Trophoblast cell (in vitro differentiated cells and primary cell): ENCODE measurements at regions not wholly inside any gene's neighbourhood (a gene's known extent, or its start where the extent isn't known, plus 50 kb on each side); places are given as distances from the start of the nearest gene placed in this dataset.

Source experiments
- DNase-seq, 2 donors: peaks; one replicate each; pipeline ENCODE4 v3.0.0-alpha.2; 2016
- H2AFZ ChIP-seq: 2 replicates; pipeline ENCODE4 v1.6.1; 2013; ENCODE audit warnings: low read length, moderate library complexity, mild to moderate bottlenecking; ENCODE audit not compliant: insufficient read depth, poor library complexity
- H2AK5ac ChIP-seq: 2 replicates; pipeline ENCODE4 v1.6.1; 2013; ENCODE audit warnings: mild to moderate bottlenecking, low read length
- H2BK120ac ChIP-seq: 2 replicates; pipeline ENCODE4 v1.6.1; 2013; ENCODE audit warnings: low read length, mild to moderate bottlenecking, moderate library complexity; ENCODE audit not compliant: insufficient read depth, poor library complexity
- H2BK12ac ChIP-seq: 2 replicates; pipeline ENCODE4 v1.6.1; 2013; ENCODE audit warnings: mild to moderate bottlenecking, low read length, moderate library complexity
- H2BK5ac ChIP-seq: 2 replicates; pipeline ENCODE4 v1.6.1; 2013; ENCODE audit warnings: low read length, low read depth, moderate library complexity, mild to moderate bottlenecking; ENCODE audit not compliant: poor library complexity
- H3K14ac ChIP-seq: 2 replicates; pipeline ENCODE4 v1.6.1; 2013; ENCODE audit warnings: mild to moderate bottlenecking, low read length
- H3K18ac ChIP-seq: 2 replicates; pipeline ENCODE4 v1.6.1; 2013; ENCODE audit warnings: mild to moderate bottlenecking, low read length
- H3K23ac ChIP-seq: 2 replicates; pipeline ENCODE4 v1.6.1; 2013; ENCODE audit warnings: low read length
- H3K27ac ChIP-seq: 2 replicates; pipeline ENCODE4 v1.5.1; 2013; ENCODE audit warnings: low read depth, mild to moderate bottlenecking, inconsistent platforms, low read length, moderate library complexity
- H3K27me3 ChIP-seq: 2 replicates; pipeline ENCODE4 v1.6.1; 2013; ENCODE audit warnings: inconsistent platforms, mild to moderate bottlenecking, low read length, moderate library complexity; ENCODE audit not compliant: insufficient read depth
- H3K36me3 ChIP-seq, 2 experiments: 1 replicate in 1 of 2; 2 replicates in 1 of 2; pipeline ENCODE4 v1.6.1; 2013; ENCODE audit warnings: low read length in 2 of 2, mild to moderate bottlenecking in 2 of 2, moderate library complexity in 1 of 2; ENCODE audit not compliant: insufficient read depth in 2 of 2, control insufficient read depth in 1 of 2
- H3K4ac ChIP-seq: 2 replicates; pipeline ENCODE4 v1.6.1; 2013; ENCODE audit warnings: low read depth, mild to moderate bottlenecking, low read length, moderate library complexity
- H3K4me1 ChIP-seq, 2 experiments: 1 replicate in 1 of 2; 2 replicates in 1 of 2; pipeline ENCODE4 v1.6.1; 2013; ENCODE audit warnings: low read length in 2 of 2, mild to moderate bottlenecking in 2 of 2, moderate library complexity in 1 of 2; ENCODE audit not compliant: insufficient read depth in 2 of 2, control insufficient read depth in 1 of 2
- H3K4me2 ChIP-seq: 2 replicates; pipeline ENCODE4 v1.6.1; 2013; ENCODE audit warnings: inconsistent platforms, mild to moderate bottlenecking, low read length, moderate library complexity
- H3K4me3 ChIP-seq: 2 replicates; pipeline ENCODE4 v1.5.1; 2013; ENCODE audit warnings: mild to moderate bottlenecking, low read depth, low read length, inconsistent platforms
- H3K79me1 ChIP-seq: one replicate; pipeline ENCODE4 v1.6.1; 2013; ENCODE audit warnings: low read length
- H3K79me2 ChIP-seq: 2 replicates; pipeline ENCODE4 v1.6.1; 2013; ENCODE audit warnings: low read length, mild to moderate bottlenecking; ENCODE audit not compliant: control insufficient read depth, insufficient read depth, poor library complexity
- H3K9ac ChIP-seq: 2 replicates; pipeline ENCODE4 v1.6.1; 2013; ENCODE audit warnings: mild to moderate bottlenecking, low read length
- H3K9me3 ChIP-seq: 2 replicates; pipeline ENCODE4 v1.6.1; 2013; ENCODE audit warnings: low read depth, mild to moderate bottlenecking, control low read depth, inconsistent platforms, low read length; ENCODE audit not compliant: insufficient read depth
- H4K12ac ChIP-seq: 2 replicates; pipeline ENCODE4 v1.6.1; 2013; ENCODE audit warnings: low read depth, mild to moderate bottlenecking, low read length, moderate library complexity
- H4K8ac ChIP-seq: 2 replicates; pipeline ENCODE4 v1.6.1; 2013; ENCODE audit warnings: low read depth, mild to moderate bottlenecking, low read length, moderate library complexity
- H4K91ac ChIP-seq: one replicate; pipeline ENCODE4 v1.6.1; 2013; ENCODE audit warnings: low read depth, mild to moderate bottlenecking, low read length, moderate library complexity
- WGBS: extraction: QIAGEN DNeasy Blood & Tissue Kit; methylation state at CpG from one replicate; pipeline ENCODE4 v1.1.7; 2013; ENCODE audit warnings: missing lambda C conversion rate; ENCODE audit not compliant: insufficient read length, insufficient coverage; ENCODE audit errors: extremely low coverage; 5-methylcytosine and 5-hydroxymethylcytosine counted together

DNA sequence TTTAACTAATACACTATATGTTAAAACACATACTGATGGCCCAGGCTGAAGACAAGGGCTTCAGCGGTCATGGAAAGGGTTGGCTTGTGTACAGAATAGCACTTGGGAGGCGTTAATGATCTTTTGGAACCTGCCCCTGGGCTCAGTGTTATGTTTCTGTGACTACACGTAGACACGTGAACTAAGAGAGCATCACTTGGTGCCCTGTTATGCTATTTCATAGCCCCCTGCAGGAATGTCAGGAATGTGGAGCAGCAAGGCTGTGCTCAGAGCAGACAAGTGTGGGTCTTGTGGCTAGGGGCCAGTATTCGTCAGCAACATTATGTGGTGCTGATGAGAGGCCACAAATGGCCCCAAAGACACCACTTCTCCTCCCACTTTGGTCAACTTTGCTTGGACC lies 132.4 kb downstream of the MAP3K21 start:
- WGBS, result no CpG with 5 or more reads among the region's 5 CpGs
- H3K23ac ChIP-seq, result no peak overlapping the region

GRCh38 chr1:233460692-233461091 lies 133.2 kb downstream of the MAP3K21 start:
- Histone ChIP-seq H3K9ac (no peak overlapping the region), H3K9me3 (peaks cover 2% of the 10 kb centered on the region), H2BK5ac (no peak overlapping the region), H3K4me1 (peaks cover 0 to 4% of the 10 kb centered on the region in 2 experiments), H2AK5ac (no peak overlapping the region), H4K8ac (no peak overlapping the region), H2BK120ac (no peak overlapping the region), H3K14ac (no peak overlapping the region), H2BK12ac (no peak overlapping the region), H3K23ac (no peak overlapping the region), H3K79me2 (no peaks in the 10 kb centered on the region), H2AFZ (no peak overlapping the region), H3K18ac (no peak overlapping the region), H3K4me3 (no peak overlapping the region), H3K36me3 (no peaks in the 10 kb centered on the region), H3K4me2 (no peak overlapping the region), H3K79me1 (no peaks in the 10 kb centered on the region), H3K4ac (no peak overlapping the region), H3K27ac (no peak overlapping the region), H4K12ac (no peak overlapping the region), H4K91ac (no peak overlapping the region), H3K27me3 (no peaks in the 10 kb centered on the region)
- WGBS, result no CpG with 5 or more reads among the region's 4 CpGs
- no peak for DNase-seq

More for the DNA sequence above, 132.4 kb downstream of the MAP3K21 start:
- Histone ChIP-seq H4K91ac (no peak overlapping the region), H2AK5ac (no peak overlapping the region), H4K8ac (no peak overlapping the region), H3K14ac (no peak overlapping the region), H4K12ac (no peak overlapping the region), H3K9ac (no peak overlapping the region), H3K27me3 (no peaks in the 10 kb centered on the region), H3K36me3 (no peaks in the 10 kb centered on the region), H3K79me1 (no peaks in the 10 kb centered on the region), H3K4me2 (no peak overlapping the region), H3K79me2 (no peaks in the 10 kb centered on the region), H2BK12ac (no peak overlapping the region), H2BK5ac (no peak overlapping the region), H3K4me1 (peaks cover 0 to 4% of the 10 kb centered on the region in 2 experiments), H3K4me3 (no peak overlapping the region), H3K27ac (no peak overlapping the region), H2AFZ (no peak overlapping the region), H2BK120ac (no peak overlapping the region), H3K9me3 (peaks cover 1% of the 10 kb centered on the region), H3K18ac (no peak overlapping the region), H3K4ac (no peak overlapping the region)
- DNase-seq, result no peak

DNA sequence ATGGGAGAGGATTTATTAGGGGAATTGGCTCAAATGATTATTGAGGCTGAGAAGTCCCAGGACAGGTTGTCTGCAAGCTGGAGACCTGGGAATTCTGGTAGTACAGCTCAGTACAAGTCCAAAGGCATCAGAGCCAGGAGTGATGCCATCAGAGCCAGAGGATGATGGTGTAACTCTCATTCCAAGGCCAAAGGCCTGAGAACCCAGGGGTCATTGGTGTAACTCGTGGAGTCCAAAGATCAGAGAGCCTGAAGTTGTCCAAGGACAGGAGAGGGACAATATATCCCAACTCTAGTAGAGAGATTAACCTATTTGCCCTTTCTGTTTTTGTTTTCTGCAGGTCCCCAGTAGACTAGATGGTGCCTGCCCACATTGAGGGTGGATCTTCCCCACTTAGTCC lies 134.3 kb downstream of the MAP3K21 start:
- H3K36me3 ChIP-seq, result no peaks in the 10 kb centered on the region
- no peak overlapping the region for H3K4me2 ChIP-seq
- H2BK12ac ChIP-seq, result no peak overlapping the region
- H4K8ac ChIP-seq, result no peak overlapping the region
- H3K4ac ChIP-seq, result no peak overlapping the region
- no peaks in the 10 kb centered on the region for H3K27me3 ChIP-seq
- H3K79me2 ChIP-seq, result no peaks in the 10 kb centered on the region
- no peak overlapping the region for H4K12ac ChIP-seq
- H3K4me1 ChIP-seq, result peaks cover 0 to 4% of the 10 kb centered on the region in 2 experiments
- H2BK120ac ChIP-seq, result no peak overlapping the region
- no peak overlapping the region for H4K91ac ChIP-seq
- WGBS, result no CpG with 5 or more reads among the region's 1 CpG
- H3K4me3 ChIP-seq, result no peak overlapping the region
- no peak overlapping the region for H2AK5ac ChIP-seq
- H3K14ac ChIP-seq, result no peak overlapping the region
- H3K79me1 ChIP-seq, result no peaks in the 10 kb centered on the region
- H3K23ac ChIP-seq, result no peak overlapping the region
- no peak overlapping the region for H2BK5ac ChIP-seq
- H3K18ac ChIP-seq, result no peak overlapping the region
- no peak for DNase-seq
- peaks cover 8% of the 10 kb centered on the region for H3K9me3 ChIP-seq
- no peak overlapping the region for H3K27ac ChIP-seq
- H3K9ac ChIP-seq, result no peak overlapping the region
- H2AFZ ChIP-seq, result no peak overlapping the region

- Histone ChIP-seq H3K9ac (no peak overlapping the region), H2BK12ac (no peak overlapping the region), H3K14ac (no peak overlapping the region), H3K18ac (no peak overlapping the region), H3K4me1 (peaks cover 0 to 4% of the 10 kb centered on the region in 2 experiments), H4K8ac (no peak overlapping the region), H4K91ac (no peak overlapping the region), H3K9me3 (peaks cover 8% of the 10 kb centered on the region), H2AFZ (no peak overlapping the region), H3K27ac (no peak overlapping the region), H3K79me1 (no peaks in the 10 kb centered on the region), H2BK5ac (no peak overlapping the region), H3K23ac (no peak overlapping the region), H3K27me3 (no peaks in the 10 kb centered on the region), H3K36me3 (no peaks in the 10 kb centered on the region), H3K4me2 (no peak overlapping the region), H2AK5ac (no peak overlapping the region), H4K12ac (no peak overlapping the region), H3K4me3 (no peak overlapping the region), H3K4ac (no peak overlapping the region), H2BK120ac (no peak overlapping the region), H3K79me2 (no peaks in the 10 kb centered on the region)
- WGBS, result no CpG with 5 or more reads among the region's 3 CpGs
- DNase-seq, result no peak
Observed at GRCh38 chr1:233463333-233463732, 135.8 kb downstream of the MAP3K21 start.
